Activated T-cell treated with anti-CD3 and anti-CD28 coated beads, Interleukin-2, amount 50 U/mL, for 48 hours (primary cell): ENCODE measurements at regions not wholly inside any gene's neighbourhood (a gene's known extent, or its start where the extent isn't known, plus 50 kb on each side); places are given as distances from the start of the nearest gene placed in this dataset.

Source experiments
- DNase-seq, 2 experiments: peaks; one replicate each; pipeline ENCODE4 v3.0.0-alpha.2; 2020

GRCh38 chr16:89043636-89044417, 49.8 kb upstream of the ACSF3 start:
- DNase-seq, result no peak
